Spleen (tissue), 11 donors: ENCODE measurements at regions not wholly inside any gene's neighbourhood (a gene's known extent, or its start where the extent isn't known, plus 50 kb on each side); places are given as distances from the start of the nearest gene placed in this dataset.
A peak's percentile ranks its signal among the peaks of the same experiment; 100 is the strongest.

Experiments used
- DNase-seq: peaks from one replicate; pipeline ENCODE4 v3.0.0-alpha.2; 2020
- H3K27ac ChIP-seq, 8 donors: fragments of 200-600 bp; sonication (generic) in 7 of 8; 1 replicate in 4 of 8; 2 replicates in 4 of 8; pipeline versions ENCODE4 v1.5.0 to v1.8.0; 2016 to 2021; ENCODE audit warnings: inconsistent platforms in 4 of 8, mild to moderate bottlenecking in 4 of 8, moderate library complexity in 1 of 8
- H3K27me3 ChIP-seq, 7 donors: fragments of 200-600 bp; sonication (generic) in 6 of 7; replicated peaks in 1 of 7; 1 replicate in 4 of 7; 2 replicates in 3 of 7; pipeline versions ENCODE4 v1.5.0 to v1.8.0; 2016 to 2021; ENCODE audit warnings: inconsistent platforms in 3 of 7, mild to moderate bottlenecking in 1 of 7
- H3K36me3 ChIP-seq, 6 donors: fragments of 200-600 bp; sonication (generic) in 5 of 6; 1 replicate in 4 of 6; 2 replicates in 2 of 6; pipeline versions ENCODE4 v1.5.0 to v1.8.0; 2016 to 2021; ENCODE audit warnings: inconsistent platforms in 2 of 6
- H3K4me1 ChIP-seq, 6 donors: fragments of 200-600 bp; sonication (generic) in 5 of 6; 1 replicate in 3 of 6; 2 replicates in 3 of 6; pipeline versions ENCODE4 v1.5.0 to v1.8.0; 2016 to 2021; ENCODE audit warnings: inconsistent platforms in 3 of 6
- H3K4me3 ChIP-seq, 8 donors: fragments of 200-600 bp; sonication (generic) in 7 of 8; 1 replicate in 4 of 8; 2 replicates in 4 of 8; pipeline versions ENCODE4 v1.5.0 to v1.8.0; 2016 to 2021; ENCODE audit warnings: inconsistent platforms in 4 of 8, mild to moderate bottlenecking in 4 of 8, moderate library complexity in 2 of 8
- H3K9me3 ChIP-seq, 8 donors: fragments of 200-600 bp; sonication (generic) in 7 of 8; 1 replicate in 4 of 8; 2 replicates in 4 of 8; pipeline versions ENCODE4 v1.5.0 to v1.8.0; 2016 to 2021; ENCODE audit warnings: inconsistent platforms in 4 of 8
- CTCF ChIP-seq, 11 experiments: fragments of 200-600 bp in 7 of 11; fragments of 450-650 bp in 4 of 11; sonication (generic) in 4 of 11; IDR thresholded peaks in 8 of 11; conservative IDR thresholded peaks in 3 of 11; 1 replicate in 7 of 11; 2 replicates in 4 of 11; pipeline versions ENCODE4 v1.4.0 to v1.8.0; 2016 to 2021; ENCODE audit warnings: antibody characterized with exemption in 11 of 11, inconsistent platforms in 4 of 11, mild to moderate bottlenecking in 1 of 11
- POLR2A ChIP-seq, 3 donors: fragments of 450-650 bp; IDR thresholded peaks; one replicate each; pipeline ENCODE4 v1.5.1; 2017; ENCODE audit warnings: antibody characterized with exemption in 3 of 3, mild to moderate bottlenecking in 1 of 3
- POLR2AphosphoS5 ChIP-seq, 3 donors: sonication (generic); formaldehyde crosslinking; IDR thresholded peaks; one replicate each; pipeline ENCODE4 v1.5.1; 2017; ENCODE audit warnings: antibody characterized with exemption in 3 of 3
- whole genome bisulfite sequencing, 5 donors: extraction: QIAGEN DNeasy Blood & Tissue Kit in 3 of 5; methylation state at CpG; one replicate each; pipeline versions ENCODE4 v1.1.5 to v1.1.7; 2013 to 2018; 5-methylcytosine and 5-hydroxymethylcytosine counted together
- intact Hi-C: fragments of 100-400 bp; cut with DNase I; formaldehyde crosslinking; loops from one replicate; pipeline ENCODE4 v1.15.0; 2023; ENCODE audit warnings: low total_unique reads
- donor health status: healthy with polysubstance abuse.
- donor health status: DM: no; HTN: no; CAD: no; lungs with moderate emphysema.
- donor health status: DM: no; HTN: no; CAD: no.
- donor health status: Bipolar disorder and iron deficiency.
- donor health status: healthy.
- donor health status: DM: no; HTN: no; CAD: no.
- donor health status: DM: yes; HTN: yes; CAD: no.

GRCh38 chr3:175985781-175986180 lies 1126.6 kb downstream of the NAALADL2 start:
- intact Hi-C loops: no loop called here

GRCh38 chr3:175983379-175983778 lies 1124.2 kb downstream of the NAALADL2 start:
- Histone ChIP-seq H3K36me3 (no peaks in the 10 kb centered on the region), H3K4me3 (no peak overlapping the region), H3K4me1 (no peaks in the 10 kb centered on the region), H3K27ac (no peak overlapping the region), H3K27me3 (no peaks in the 10 kb centered on the region), H3K9me3 (peaks cover 0 to 27% (median 17%) of the 10 kb centered on the region in 8 donors)
- intact Hi-C loops: no loop called here
- TF ChIP-seq CTCF (IDR thresholded peaks at IDR 0.05 in 8 of 11, conservative IDR thresholded peaks at IDR 0.05 in 3 of 11) (no peak), POLR2AphosphoS5 (IDR thresholded peaks at IDR 0.05) (no peak), POLR2A (IDR thresholded peaks at IDR 0.05) (no peak)
- DNase-seq: no peak
- 38 to 82% (median 62%) methylated on average over 1 of the region's 1 CpG for WGBS, 5 donors

More at GRCh38 chr3:175985781-175986180, 1126.6 kb downstream of the NAALADL2 start:
- no peaks in the 10 kb centered on the region for H3K27me3 ChIP-seq
- no peak overlapping the region for H3K27ac ChIP-seq
- no peak overlapping the region for H3K4me3 ChIP-seq
- WGBS, 5 donors: 49 to 69% (median 67%) methylated on average over 1 of the region's 1 CpG
- no peak for DNase-seq
- H3K9me3 ChIP-seq: peaks cover 0 to 34% (median 14%) of the 10 kb centered on the region in 8 donors
- no peaks in the 10 kb centered on the region for H3K36me3 ChIP-seq
- H3K4me1 ChIP-seq: no peaks in the 10 kb centered on the region
- TF ChIP-seq POLR2A (IDR thresholded peaks at IDR 0.05) (no peak), POLR2AphosphoS5 (IDR thresholded peaks at IDR 0.05) (no peak)

GRCh38 chr3:175980486-175981090 lies 1121.5 kb downstream of the NAALADL2 start:
- Histone ChIP-seq H3K4me1 (no peaks in the 10 kb centered on the region), H3K36me3 (no peaks in the 10 kb centered on the region), H3K27me3 (no peaks in the 10 kb centered on the region), H3K4me3 (no peak overlapping the region), H3K27ac (no peak overlapping the region), H3K9me3 (peaks cover 0 to 22% (median 8%) of the 10 kb centered on the region in 8 donors)
- DNase-seq: no peak
- 71 to 87% (median 83%) methylated on average over 2 of the region's 2 CpGs for WGBS, 5 donors
- TF ChIP-seq POLR2A (IDR thresholded peaks at IDR 0.05) (no peak), POLR2AphosphoS5 (IDR thresholded peaks at IDR 0.05) (no peak)
- intact Hi-C loops: no loop called here

GRCh38 chr3:175977968-175978752 lies 1119.0 kb downstream of the NAALADL2 start:
- Histone ChIP-seq H3K27me3 (no peaks in the 10 kb centered on the region), H3K4me3 (no peak overlapping the region), H3K27ac (no peak overlapping the region), H3K4me1 (no peaks in the 10 kb centered on the region), H3K36me3 (no peaks in the 10 kb centered on the region), H3K9me3 (peaks cover 0 to 29% (median 10%) of the 10 kb centered on the region in 8 donors)
- WGBS, 5 donors: 90 to 96% (median 92%) methylated on average over 26 to 32 of the region's 32 CpGs
- TF ChIP-seq POLR2A (IDR thresholded peaks at IDR 0.05) (no peak), CTCF (IDR thresholded peaks at IDR 0.05 in 8 of 11, conservative IDR thresholded peaks at IDR 0.05 in 3 of 11) (no peak), POLR2AphosphoS5 (IDR thresholded peaks at IDR 0.05) (no peak)
- DNase-seq: peak; percentile 67
- intact Hi-C loops: no loop called here

- intact Hi-C loops: no loop called here
- no peak for DNase-seq
- Histone ChIP-seq H3K4me1 (no peaks in the 10 kb centered on the region), H3K4me3 (no peak overlapping the region), H3K27me3 (no peaks in the 10 kb centered on the region), H3K36me3 (no peaks in the 10 kb centered on the region), H3K9me3 (peaks cover 0 to 59% (median 37%) of the 10 kb centered on the region in 8 donors), H3K27ac (no peak overlapping the region)
- 71 to 92% (median 83%) methylated on average over 3 of the region's 3 CpGs for WGBS, 5 donors
- no peak for TF ChIP-seq POLR2A (IDR thresholded peaks at IDR 0.05)
- TF ChIP-seq CTCF (IDR thresholded peaks at IDR 0.05 in 8 of 11, conservative IDR thresholded peaks at IDR 0.05 in 3 of 11): no peak
- no peak for TF ChIP-seq POLR2AphosphoS5 (IDR thresholded peaks at IDR 0.05)
Observed at GRCh38 chr3:175969456-175969855, 1110.3 kb downstream of the NAALADL2 start.
